Spleen (tissue), 11 donors: ENCODE measurements at regions not wholly inside any gene's neighbourhood (a gene's known extent, or its start where the extent isn't known, plus 50 kb on each side); places are given as distances from the start of the nearest gene placed in this dataset.

Experiments used
- DNase-seq: peaks from one replicate; pipeline ENCODE4 v3.0.0-alpha.2; 2020
- H3K27ac ChIP-seq, 8 donors: fragments of 200-600 bp; sonication (generic) in 7 of 8; 1 replicate in 4 of 8; 2 replicates in 4 of 8; pipeline versions ENCODE4 v1.5.0 to v1.8.0; 2016 to 2021; ENCODE audit warnings: inconsistent platforms in 4 of 8, mild to moderate bottlenecking in 4 of 8, moderate library complexity in 1 of 8
- H3K27me3 ChIP-seq, 7 donors: fragments of 200-600 bp; sonication (generic) in 6 of 7; replicated peaks in 1 of 7; 1 replicate in 4 of 7; 2 replicates in 3 of 7; pipeline versions ENCODE4 v1.5.0 to v1.8.0; 2016 to 2021; ENCODE audit warnings: inconsistent platforms in 3 of 7, mild to moderate bottlenecking in 1 of 7
- H3K36me3 ChIP-seq, 6 donors: fragments of 200-600 bp; sonication (generic) in 5 of 6; 1 replicate in 4 of 6; 2 replicates in 2 of 6; pipeline versions ENCODE4 v1.5.0 to v1.8.0; 2016 to 2021; ENCODE audit warnings: inconsistent platforms in 2 of 6
- H3K4me1 ChIP-seq, 6 donors: fragments of 200-600 bp; sonication (generic) in 5 of 6; 1 replicate in 3 of 6; 2 replicates in 3 of 6; pipeline versions ENCODE4 v1.5.0 to v1.8.0; 2016 to 2021; ENCODE audit warnings: inconsistent platforms in 3 of 6
- H3K4me3 ChIP-seq, 8 donors: fragments of 200-600 bp; sonication (generic) in 7 of 8; 1 replicate in 4 of 8; 2 replicates in 4 of 8; pipeline versions ENCODE4 v1.5.0 to v1.8.0; 2016 to 2021; ENCODE audit warnings: inconsistent platforms in 4 of 8, mild to moderate bottlenecking in 4 of 8, moderate library complexity in 2 of 8
- H3K9me3 ChIP-seq, 8 donors: fragments of 200-600 bp; sonication (generic) in 7 of 8; 1 replicate in 4 of 8; 2 replicates in 4 of 8; pipeline versions ENCODE4 v1.5.0 to v1.8.0; 2016 to 2021; ENCODE audit warnings: inconsistent platforms in 4 of 8
- POLR2A ChIP-seq, 3 donors: fragments of 450-650 bp; IDR thresholded peaks; one replicate each; pipeline ENCODE4 v1.5.1; 2017; ENCODE audit warnings: antibody characterized with exemption in 3 of 3, mild to moderate bottlenecking in 1 of 3
- POLR2AphosphoS5 ChIP-seq, 3 donors: sonication (generic); formaldehyde crosslinking; IDR thresholded peaks; one replicate each; pipeline ENCODE4 v1.5.1; 2017; ENCODE audit warnings: antibody characterized with exemption in 3 of 3
- WGBS, 5 donors: extraction: QIAGEN DNeasy Blood & Tissue Kit in 3 of 5; methylation state at CpG; one replicate each; pipeline versions ENCODE4 v1.1.5 to v1.1.7; 2013 to 2018; 5-methylcytosine and 5-hydroxymethylcytosine counted together
- intact Hi-C: fragments of 100-400 bp; cut with DNase I; formaldehyde crosslinking; loops from one replicate; pipeline ENCODE4 v1.15.0; 2023; ENCODE audit warnings: low total_unique reads
- TF ChIP-seq, protein P1 (sequence below), 11 experiments: fragments of 200-600 bp in 7 of 11; fragments of 450-650 bp in 4 of 11; sonication (generic) in 4 of 11; IDR thresholded peaks in 8 of 11; conservative IDR thresholded peaks in 3 of 11; 1 replicate in 7 of 11; 2 replicates in 4 of 11; pipeline versions ENCODE4 v1.4.0 to v1.8.0; 2016 to 2021; ENCODE audit warnings: antibody characterized with exemption in 11 of 11, inconsistent platforms in 4 of 11, mild to moderate bottlenecking in 1 of 11
- donor health status: healthy with polysubstance abuse.
- donor health status: DM: no; HTN: no; CAD: no; lungs with moderate emphysema.
- donor health status: DM: no; HTN: no; CAD: no.
- donor health status: Bipolar disorder and iron deficiency.
- donor health status: healthy.
- donor health status: DM: no; HTN: no; CAD: no.
- donor health status: DM: yes; HTN: yes; CAD: no.

- no peaks in the 10 kb centered on the region for H3K4me1 ChIP-seq
- no peak for DNase-seq
- peaks cover 0 to 20% (median 10%) of the 10 kb centered on the region in 8 donors for H3K9me3 ChIP-seq
- H3K36me3 ChIP-seq, result no peaks in the 10 kb centered on the region
- intact Hi-C loops, result no loop called here
- no peak for TF ChIP-seq POLR2A (IDR thresholded peaks at IDR 0.05)
- TF ChIP-seq, protein P1, sequence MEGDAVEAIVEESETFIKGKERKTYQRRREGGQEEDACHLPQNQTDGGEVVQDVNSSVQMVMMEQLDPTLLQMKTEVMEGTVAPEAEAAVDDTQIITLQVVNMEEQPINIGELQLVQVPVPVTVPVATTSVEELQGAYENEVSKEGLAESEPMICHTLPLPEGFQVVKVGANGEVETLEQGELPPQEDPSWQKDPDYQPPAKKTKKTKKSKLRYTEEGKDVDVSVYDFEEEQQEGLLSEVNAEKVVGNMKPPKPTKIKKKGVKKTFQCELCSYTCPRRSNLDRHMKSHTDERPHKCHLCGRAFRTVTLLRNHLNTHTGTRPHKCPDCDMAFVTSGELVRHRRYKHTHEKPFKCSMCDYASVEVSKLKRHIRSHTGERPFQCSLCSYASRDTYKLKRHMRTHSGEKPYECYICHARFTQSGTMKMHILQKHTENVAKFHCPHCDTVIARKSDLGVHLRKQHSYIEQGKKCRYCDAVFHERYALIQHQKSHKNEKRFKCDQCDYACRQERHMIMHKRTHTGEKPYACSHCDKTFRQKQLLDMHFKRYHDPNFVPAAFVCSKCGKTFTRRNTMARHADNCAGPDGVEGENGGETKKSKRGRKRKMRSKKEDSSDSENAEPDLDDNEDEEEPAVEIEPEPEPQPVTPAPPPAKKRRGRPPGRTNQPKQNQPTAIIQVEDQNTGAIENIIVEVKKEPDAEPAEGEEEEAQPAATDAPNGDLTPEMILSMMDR (IDR thresholded peaks at IDR 0.05 in 8 of 11, conservative IDR thresholded peaks at IDR 0.05 in 3 of 11), result no peak
- 74 to 94% (median 80%) methylated on average over 2 of the region's 2 CpGs for WGBS, 5 donors
- H3K27ac ChIP-seq, result no peak overlapping the region
- H3K4me3 ChIP-seq, result no peak overlapping the region
- H3K27me3 ChIP-seq, result no peaks in the 10 kb centered on the region
Measured at GRCh38 chr14:84555493-84555892, 974.5 kb upstream of the FLRT2 start.

- WGBS, 5 donors, result 76 to 93% (median 85%) methylated on average over 6 of the region's 6 CpGs
Measured at GRCh38 chr14:84566109-84566508, 963.8 kb upstream of the FLRT2 start.

GRCh38 chr14:84575681-84576080, 954.3 kb upstream of the FLRT2 start:
- DNase-seq, result no peak
- no peaks in the 10 kb centered on the region for H3K27me3 ChIP-seq
- intact Hi-C loops, result no loop called here
- H3K36me3 ChIP-seq, result no peaks in the 10 kb centered on the region
- TF ChIP-seq, protein P1 (IDR thresholded peaks at IDR 0.05 in 8 of 11, conservative IDR thresholded peaks at IDR 0.05 in 3 of 11), result no peak
- TF ChIP-seq POLR2AphosphoS5 (IDR thresholded peaks at IDR 0.05) (no peak), POLR2A (IDR thresholded peaks at IDR 0.05) (no peak)
- H3K4me3 ChIP-seq, result no peak overlapping the region
- H3K27ac ChIP-seq, result no peak overlapping the region
- H3K4me1 ChIP-seq, result no peaks in the 10 kb centered on the region
- H3K9me3 ChIP-seq, result peaks cover 0 to 17% (median 0%) of the 10 kb centered on the region in 8 donors

More at GRCh38 chr14:84566109-84566508, 963.8 kb upstream of the FLRT2 start:
- no peak overlapping the region for H3K4me3 ChIP-seq
- peaks cover 0 to 28% (median 4%) of the 10 kb centered on the region in 8 donors for H3K9me3 ChIP-seq
- DNase-seq, result no peak
- no peaks in the 10 kb centered on the region for H3K27me3 ChIP-seq
- H3K4me1 ChIP-seq, result no peaks in the 10 kb centered on the region
- intact Hi-C loops, result no loop called here
- H3K27ac ChIP-seq, result no peak overlapping the region
- H3K36me3 ChIP-seq, result no peaks in the 10 kb centered on the region
- TF ChIP-seq POLR2AphosphoS5 (IDR thresholded peaks at IDR 0.05), result no peak
- TF ChIP-seq POLR2A (IDR thresholded peaks at IDR 0.05), result no peak
- TF ChIP-seq, protein P1 (IDR thresholded peaks at IDR 0.05 in 8 of 11, conservative IDR thresholded peaks at IDR 0.05 in 3 of 11), result no peak

DNA sequence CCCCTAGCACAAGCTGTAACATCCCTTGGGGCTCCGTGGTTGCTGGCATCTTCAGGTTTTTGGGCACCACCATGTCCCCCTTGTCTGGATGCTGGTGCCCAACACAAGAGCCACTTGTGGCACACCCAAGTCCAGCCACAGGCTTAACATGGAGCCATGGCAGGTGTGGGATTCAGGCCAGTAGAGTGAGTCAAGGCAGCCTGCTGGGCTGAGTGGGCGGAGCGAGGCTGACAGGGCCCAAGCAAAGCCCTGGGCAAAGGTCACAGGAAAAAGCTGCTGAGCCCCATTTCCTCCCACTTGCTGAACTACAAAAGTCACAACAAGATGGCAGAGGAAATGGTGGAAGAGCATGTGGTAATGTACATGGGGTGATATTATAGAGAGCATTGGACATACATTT, 950.7 kb upstream of the FLRT2 start:
- intact Hi-C loops, result no loop called here
- Histone ChIP-seq H3K36me3 (no peaks in the 10 kb centered on the region), H3K27ac (no peak overlapping the region), H3K4me1 (no peaks in the 10 kb centered on the region), H3K9me3 (peaks cover 0 to 21% (median 0%) of the 10 kb centered on the region in 8 donors), H3K4me3 (no peak overlapping the region), H3K27me3 (no peaks in the 10 kb centered on the region)
- no peak for DNase-seq
- TF ChIP-seq, protein P1 (IDR thresholded peaks at IDR 0.05 in 8 of 11, conservative IDR thresholded peaks at IDR 0.05 in 3 of 11), result no peak
- TF ChIP-seq POLR2A (IDR thresholded peaks at IDR 0.05) (no peak), POLR2AphosphoS5 (IDR thresholded peaks at IDR 0.05) (no peak)
- 85 to 96% (median 91%) methylated on average over 3 of the region's 3 CpGs for WGBS, 5 donors
